ENCODE measurements at regions not wholly inside any gene's neighbourhood (a gene's known extent, or its start where the extent isn't known, plus 50 kb on each side); places are given as distances from the start of the nearest gene placed in this dataset.

DNA sequence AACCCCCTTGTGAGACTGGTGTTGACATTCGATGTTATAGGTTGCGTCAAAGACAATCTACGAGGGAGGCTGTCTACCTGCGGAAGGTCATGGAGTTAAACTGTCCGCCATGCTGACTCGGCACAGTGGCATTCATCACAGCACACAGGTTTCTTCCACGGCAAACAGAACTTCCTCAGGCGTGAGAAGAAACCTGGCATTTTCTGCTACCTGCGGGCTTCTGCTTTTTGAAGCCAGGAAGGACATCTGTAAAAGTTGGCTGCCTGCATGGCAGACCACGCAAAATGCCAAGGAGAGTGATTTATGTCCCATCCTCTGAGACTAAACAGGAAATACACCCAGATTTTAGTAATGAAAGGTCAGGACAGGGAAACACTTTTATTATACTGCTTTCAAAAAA, 809.8 kb upstream of the NUDT12 start:
- Histone ChIP-seq H3K4me3 (no peak overlapping the region), H3K27ac (no peak overlapping the region), H3K36me3 (no peaks in the 10 kb centered on the region), H3K27me3 (peaks cover 0 to 3% of the 10 kb centered on the region in 2 donors), H3K9me3 (no peaks in the 10 kb centered on the region), H3K4me1 (no peaks in the 10 kb centered on the region)
- no peak for TF ChIP-seq POLR2A (IDR thresholded peaks at IDR 0.05)
- TF ChIP-seq, protein P1, sequence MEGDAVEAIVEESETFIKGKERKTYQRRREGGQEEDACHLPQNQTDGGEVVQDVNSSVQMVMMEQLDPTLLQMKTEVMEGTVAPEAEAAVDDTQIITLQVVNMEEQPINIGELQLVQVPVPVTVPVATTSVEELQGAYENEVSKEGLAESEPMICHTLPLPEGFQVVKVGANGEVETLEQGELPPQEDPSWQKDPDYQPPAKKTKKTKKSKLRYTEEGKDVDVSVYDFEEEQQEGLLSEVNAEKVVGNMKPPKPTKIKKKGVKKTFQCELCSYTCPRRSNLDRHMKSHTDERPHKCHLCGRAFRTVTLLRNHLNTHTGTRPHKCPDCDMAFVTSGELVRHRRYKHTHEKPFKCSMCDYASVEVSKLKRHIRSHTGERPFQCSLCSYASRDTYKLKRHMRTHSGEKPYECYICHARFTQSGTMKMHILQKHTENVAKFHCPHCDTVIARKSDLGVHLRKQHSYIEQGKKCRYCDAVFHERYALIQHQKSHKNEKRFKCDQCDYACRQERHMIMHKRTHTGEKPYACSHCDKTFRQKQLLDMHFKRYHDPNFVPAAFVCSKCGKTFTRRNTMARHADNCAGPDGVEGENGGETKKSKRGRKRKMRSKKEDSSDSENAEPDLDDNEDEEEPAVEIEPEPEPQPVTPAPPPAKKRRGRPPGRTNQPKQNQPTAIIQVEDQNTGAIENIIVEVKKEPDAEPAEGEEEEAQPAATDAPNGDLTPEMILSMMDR (IDR thresholded peaks at IDR 0.05) = no peak
- no peak for DNase-seq
- intact Hi-C loops (cut with DNase I) = no loop called here
- WGBS (ENCODE audit: insufficient coverage, low coverage, low lambda C conversion rate, missing lambda C conversion rate) = 41% methylated on average over 10 of the region's 10 CpGs
- ATAC-seq = no peak

DNA sequence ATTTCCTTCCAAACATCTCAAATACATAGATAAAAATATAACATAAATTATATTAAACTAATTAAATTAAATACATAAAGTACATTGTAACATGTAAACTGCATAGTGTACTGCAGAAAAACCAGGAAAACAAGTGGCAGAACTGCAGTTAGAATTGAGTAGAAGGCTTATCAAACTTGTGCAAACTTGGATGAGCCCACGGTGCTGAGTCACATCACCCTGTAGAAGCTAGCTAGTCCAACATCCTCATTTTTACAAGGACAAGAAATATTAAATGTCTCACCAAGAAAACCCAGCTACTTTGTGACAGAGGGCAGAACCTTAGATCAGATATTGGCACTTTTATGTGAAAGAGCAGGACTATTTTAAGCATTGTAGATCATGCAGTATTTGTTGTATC, 807.9 kb upstream of the NUDT12 start:
- H3K4me1 ChIP-seq = no peaks in the 10 kb centered on the region
- WGBS (ENCODE audit: insufficient coverage, low coverage, low lambda C conversion rate, missing lambda C conversion rate) = 17% methylated on average over 1 of the region's 1 CpG

DNA sequence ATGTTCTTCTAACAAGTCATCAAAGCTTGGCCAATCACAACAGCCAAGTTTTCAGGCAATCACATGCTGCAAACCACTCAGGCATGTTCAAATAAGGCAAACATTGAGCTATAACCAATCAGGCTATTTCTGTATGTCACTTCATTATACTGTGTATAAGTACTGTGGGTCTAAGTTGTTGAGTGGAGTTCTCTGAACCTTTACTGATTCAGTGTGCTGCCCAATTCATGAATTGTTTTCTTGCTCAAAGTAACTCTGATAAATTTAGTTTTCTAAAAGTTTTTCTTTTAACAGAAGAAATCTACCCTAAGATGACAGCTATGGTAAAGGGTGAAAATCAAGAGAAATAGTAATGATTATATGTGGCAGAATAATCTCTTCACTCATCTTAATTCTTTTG, 805.4 kb upstream of the NUDT12 start:
- ATAC-seq = no peak
- intact Hi-C loops (cut with DNase I) = no loop called here

More for the DNA sequence above, 807.9 kb upstream of the NUDT12 start:
- peaks cover 0 to 3% of the 10 kb centered on the region in 2 donors for H3K27me3 ChIP-seq
- ATAC-seq (no peak), DNase-seq (no peak)
- no peaks in the 10 kb centered on the region for H3K9me3 ChIP-seq
- H3K4me3 ChIP-seq = no peak overlapping the region
- TF ChIP-seq, protein P1 (IDR thresholded peaks at IDR 0.05) = no peak
- TF ChIP-seq POLR2A (IDR thresholded peaks at IDR 0.05) = no peak
- intact Hi-C loops (cut with DNase I) = no loop called here
- no peaks in the 10 kb centered on the region for H3K36me3 ChIP-seq
- H3K27ac ChIP-seq = no peak overlapping the region

DNA sequence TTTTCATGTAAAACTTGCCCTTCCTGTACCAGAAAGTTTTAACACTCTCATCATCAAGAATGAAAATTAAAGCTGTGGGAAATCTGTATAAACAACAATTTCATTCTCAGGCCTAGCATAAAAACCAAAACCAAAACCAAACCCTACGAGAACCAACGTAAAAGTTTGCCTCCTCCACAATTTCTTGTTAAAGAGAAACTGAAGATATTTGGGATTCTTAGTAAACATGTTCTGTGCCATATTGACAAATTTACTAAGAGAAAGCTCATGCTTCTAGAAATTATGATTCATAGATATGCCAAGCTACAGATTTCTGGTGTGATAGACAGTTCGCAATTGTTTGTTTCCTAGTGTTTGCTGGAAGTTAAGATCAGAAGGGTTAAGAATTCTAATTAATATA, 801.0 kb upstream of the NUDT12 start:
- Histone ChIP-seq H3K4me1 (no peaks in the 10 kb centered on the region), H3K27me3 (no peaks in the 10 kb centered on the region), H3K27ac (no peak overlapping the region), H3K36me3 (no peaks in the 10 kb centered on the region), H3K4me3 (no peak overlapping the region), H3K9me3 (no peaks in the 10 kb centered on the region)
- 62% methylated on average over 3 of the region's 3 CpGs for WGBS (ENCODE audit: insufficient coverage, low coverage, low lambda C conversion rate, missing lambda C conversion rate)
- no peak for TF ChIP-seq POLR2A (IDR thresholded peaks at IDR 0.05)
- TF ChIP-seq, protein P1 (IDR thresholded peaks at IDR 0.05) = no peak
- ATAC-seq (no peak), DNase-seq (no peak)
- intact Hi-C loops (cut with DNase I) = no loop called here

More for the DNA sequence above, 805.4 kb upstream of the NUDT12 start:
- Histone ChIP-seq H3K4me1 (no peaks in the 10 kb centered on the region), H3K4me3 (no peak overlapping the region), H3K36me3 (no peaks in the 10 kb centered on the region), H3K27me3 (peaks cover 0 to 3% of the 10 kb centered on the region in 2 donors), H3K27ac (no peak overlapping the region), H3K9me3 (no peaks in the 10 kb centered on the region)
- no peak for DNase-seq
- TF ChIP-seq, protein P1 (IDR thresholded peaks at IDR 0.05) = no peak
- TF ChIP-seq POLR2A (IDR thresholded peaks at IDR 0.05) = no peak

DNA sequence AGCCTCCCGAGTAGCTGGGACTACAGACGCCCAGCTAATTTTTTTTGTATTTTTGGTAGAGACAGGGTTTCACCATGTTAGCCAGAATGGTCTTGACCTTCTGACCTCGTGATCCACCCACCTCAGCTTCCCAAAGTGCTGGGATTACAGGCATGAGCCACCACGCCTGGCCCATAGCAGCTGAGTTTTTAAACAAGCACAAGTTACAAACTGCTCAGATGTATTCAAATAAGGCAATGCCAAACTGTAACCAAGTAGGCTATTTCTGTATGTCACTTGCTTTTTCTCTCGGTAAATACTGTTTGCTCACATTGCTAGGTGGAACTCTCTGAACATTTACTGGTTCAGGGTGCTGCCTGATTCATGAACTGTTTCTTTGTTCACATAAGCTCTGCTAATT, 799.3 kb upstream of the NUDT12 start:
- 53% methylated on average over 5 of the region's 5 CpGs for WGBS (ENCODE audit: insufficient coverage, low coverage, low lambda C conversion rate, missing lambda C conversion rate)
- TF ChIP-seq POLR2A (IDR thresholded peaks at IDR 0.05) = no peak
- TF ChIP-seq, protein P1 (IDR thresholded peaks at IDR 0.05) = no peak
- intact Hi-C loops (cut with DNase I) = no loop called here
- H3K4me3 ChIP-seq = no peak overlapping the region
- no peaks in the 10 kb centered on the region for H3K36me3 ChIP-seq
- DNase-seq (no peak), ATAC-seq (no peak)
- H3K4me1 ChIP-seq = no peaks in the 10 kb centered on the region
- H3K9me3 ChIP-seq = no peaks in the 10 kb centered on the region
- no peaks in the 10 kb centered on the region for H3K27me3 ChIP-seq
- no peak overlapping the region for H3K27ac ChIP-seq

All from right lobe of liver (tissue), 6 donors.